ENCODE measurements at regions not wholly inside any gene's neighbourhood (a gene's known extent, or its start where the extent isn't known, plus 50 kb on each side); places are given as distances from the start of the nearest gene placed in this dataset.
"Not testable (repeated sequence)": the region's sequence is repeated elsewhere in the genome, so short reads cannot be mapped to it uniquely, and the experiment has no call there.

DNA sequence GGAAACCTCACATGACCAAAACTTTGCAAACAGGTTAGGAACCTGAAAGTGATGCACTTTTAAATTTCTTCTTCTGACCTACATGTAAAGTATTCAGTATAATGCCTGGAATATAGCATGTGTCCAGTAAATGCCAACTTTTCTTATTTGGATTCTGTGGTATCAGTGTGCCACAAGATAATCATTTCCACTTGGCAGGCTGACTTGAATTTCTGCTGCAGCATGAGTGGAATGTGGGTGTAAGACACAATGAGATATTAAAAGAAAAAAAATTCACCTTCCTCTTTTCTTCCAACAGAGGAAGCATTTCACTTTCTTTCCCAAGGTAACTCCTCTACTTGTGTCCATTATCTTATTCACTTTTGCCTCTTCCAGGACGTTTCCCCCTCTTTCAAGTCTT is 141.9 kb upstream of the PRKD1 start:
- TF ChIP-seq, protein P1, sequence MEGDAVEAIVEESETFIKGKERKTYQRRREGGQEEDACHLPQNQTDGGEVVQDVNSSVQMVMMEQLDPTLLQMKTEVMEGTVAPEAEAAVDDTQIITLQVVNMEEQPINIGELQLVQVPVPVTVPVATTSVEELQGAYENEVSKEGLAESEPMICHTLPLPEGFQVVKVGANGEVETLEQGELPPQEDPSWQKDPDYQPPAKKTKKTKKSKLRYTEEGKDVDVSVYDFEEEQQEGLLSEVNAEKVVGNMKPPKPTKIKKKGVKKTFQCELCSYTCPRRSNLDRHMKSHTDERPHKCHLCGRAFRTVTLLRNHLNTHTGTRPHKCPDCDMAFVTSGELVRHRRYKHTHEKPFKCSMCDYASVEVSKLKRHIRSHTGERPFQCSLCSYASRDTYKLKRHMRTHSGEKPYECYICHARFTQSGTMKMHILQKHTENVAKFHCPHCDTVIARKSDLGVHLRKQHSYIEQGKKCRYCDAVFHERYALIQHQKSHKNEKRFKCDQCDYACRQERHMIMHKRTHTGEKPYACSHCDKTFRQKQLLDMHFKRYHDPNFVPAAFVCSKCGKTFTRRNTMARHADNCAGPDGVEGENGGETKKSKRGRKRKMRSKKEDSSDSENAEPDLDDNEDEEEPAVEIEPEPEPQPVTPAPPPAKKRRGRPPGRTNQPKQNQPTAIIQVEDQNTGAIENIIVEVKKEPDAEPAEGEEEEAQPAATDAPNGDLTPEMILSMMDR (conservative IDR thresholded peaks at IDR 0.05) = no peak
- no peak for DNase-seq (ENCODE audit: low read depth, low spot score)
- Mint-ChIP-seq H3K36me3 (ENCODE audit: low read depth) (peaks cover 4% of the 10 kb centered on the region), H3K27ac (ENCODE audit: unreplicated experiment) (no peak overlapping the region), H3K4me1 (no peaks in the 10 kb centered on the region), H3K4me3 (no peak overlapping the region), H3K27me3 (ENCODE audit: low read depth) (peaks cover 9% of the 10 kb centered on the region), H3K9me3 (peaks cover 28% of the 10 kb centered on the region)

- H3K36me3 Mint-ChIP-seq (ENCODE audit: low read depth); H3K4me3 Mint-ChIP-seq; DNase-seq (ENCODE audit: low read depth, low spot score); H3K4me1 Mint-ChIP-seq; H3K27ac Mint-ChIP-seq (ENCODE audit: unreplicated experiment); H3K27me3 Mint-ChIP-seq (ENCODE audit: low read depth): not testable (repeated sequence)
- peaks cover 25% of the 10 kb centered on the region for H3K9me3 Mint-ChIP-seq
These were observed 144.8 kb upstream of the PRKD1 start for GRCh38 chr14:30072454-30072853.

GRCh38 chr14:30077946-30078345 is 150.3 kb upstream of the PRKD1 start:
- H3K9me3 Mint-ChIP-seq = peaks cover 15% of the 10 kb centered on the region
- TF ChIP-seq, protein P1 (conservative IDR thresholded peaks at IDR 0.05) = no peak

GRCh38 chr14:30078811-30079402 is 151.3 kb upstream of the PRKD1 start:
- TF ChIP-seq, protein P1 (conservative IDR thresholded peaks at IDR 0.05) = no peak
- H3K9me3 Mint-ChIP-seq = peaks cover 9% of the 10 kb centered on the region
- H3K4me1 Mint-ChIP-seq = peaks cover 7% of the 10 kb centered on the region
- H3K27ac Mint-ChIP-seq (ENCODE audit: unreplicated experiment) = no peak overlapping the region
- H3K27me3 Mint-ChIP-seq (ENCODE audit: low read depth) = peaks cover 4% of the 10 kb centered on the region
- H3K4me3 Mint-ChIP-seq = no peak overlapping the region
- no peaks in the 10 kb centered on the region for H3K36me3 Mint-ChIP-seq (ENCODE audit: low read depth)
- no peak for DNase-seq (ENCODE audit: low read depth, low spot score)

More at GRCh38 chr14:30077946-30078345, 150.3 kb upstream of the PRKD1 start:
- no peak overlapping the region for H3K4me3 Mint-ChIP-seq
- peaks cover 7% of the 10 kb centered on the region for H3K4me1 Mint-ChIP-seq
- no peak for DNase-seq (ENCODE audit: low read depth, low spot score)
- H3K36me3 Mint-ChIP-seq (ENCODE audit: low read depth) = no peaks in the 10 kb centered on the region
- peaks cover 4% of the 10 kb centered on the region for H3K27me3 Mint-ChIP-seq (ENCODE audit: low read depth)
- H3K27ac Mint-ChIP-seq (ENCODE audit: unreplicated experiment) = no peak overlapping the region

- Mint-ChIP-seq H3K9me3 (no peaks in the 10 kb centered on the region), H3K36me3 (ENCODE audit: low read depth) (peaks cover under 1% of the 10 kb centered on the region), H3K27ac (ENCODE audit: unreplicated experiment) (no peak overlapping the region), H3K27me3 (ENCODE audit: low read depth) (peaks cover 4% of the 10 kb centered on the region), H3K4me1 (peaks cover 7% of the 10 kb centered on the region), H3K4me3 (no peak overlapping the region)
- TF ChIP-seq, protein P1 (conservative IDR thresholded peaks at IDR 0.05) = no peak
- no peak for DNase-seq (ENCODE audit: low read depth, low spot score)
These were observed 154.8 kb upstream of the PRKD1 start for GRCh38 chr14:30082486-30082885.

GRCh38 chr14:30084811-30085210 is 157.2 kb upstream of the PRKD1 start:
- H3K4me3 Mint-ChIP-seq = no peak overlapping the region
- no peak for DNase-seq (ENCODE audit: low read depth, low spot score)
- H3K27ac Mint-ChIP-seq (ENCODE audit: unreplicated experiment) = no peak overlapping the region
- peaks cover 11% of the 10 kb centered on the region for H3K9me3 Mint-ChIP-seq
- peaks cover 12% of the 10 kb centered on the region for H3K36me3 Mint-ChIP-seq (ENCODE audit: low read depth)
- TF ChIP-seq, protein P1 (conservative IDR thresholded peaks at IDR 0.05) = no peak
- no peaks in the 10 kb centered on the region for H3K27me3 Mint-ChIP-seq (ENCODE audit: low read depth)
- peaks cover 7% of the 10 kb centered on the region for H3K4me1 Mint-ChIP-seq
